Fibroblast of skin of left biceps (primary cell): ENCODE measurements at regions not wholly inside any gene's neighbourhood (a gene's known extent, or its start where the extent isn't known, plus 50 kb on each side); places are given as distances from the start of the nearest gene placed in this dataset.

Source experiments
- DNase-seq, 2 experiments: peaks; one replicate each; pipeline ENCODE4 v3.0.0-alpha.2; 2013; ENCODE audit warnings: low read depth in 2 of 2

GRCh38 chr3:40701016-40701588 lies 176.3 kb downstream of the ZNF621 start:
- no peak for DNase-seq

GRCh38 chr3:40704224-40704623 lies 179.5 kb downstream of the ZNF621 start:
- no peak for DNase-seq

GRCh38 chr3:40705663-40706062 lies 180.9 kb downstream of the ZNF621 start:
- no peak for DNase-seq

GRCh38 chr3:40713306-40713705 lies 188.5 kb downstream of the ZNF621 start:
- no peak for DNase-seq

- no peak for DNase-seq
Observed at GRCh38 chr3:40713795-40714194, 189.0 kb downstream of the ZNF621 start.

- DNase-seq: no peak
Observed at GRCh38 chr3:40714771-40715345, 190.1 kb downstream of the ZNF621 start.

- no peak for DNase-seq
Observed at GRCh38 chr3:40715551-40715950, 190.8 kb downstream of the ZNF621 start.

- DNase-seq: no peak
Observed at GRCh38 chr3:40717471-40717870, 192.7 kb downstream of the ZNF621 start.

GRCh38 chr3:40718209-40718608 lies 193.4 kb downstream of the ZNF621 start:
- no peak for DNase-seq

- DNase-seq: no peak
Observed at GRCh38 chr3:40718681-40719080, 193.9 kb downstream of the ZNF621 start.

- no peak for DNase-seq
Observed at GRCh38 chr3:40719660-40720287, 195.0 kb downstream of the ZNF621 start.

- DNase-seq: no peak
Observed at GRCh38 chr3:40720341-40720740, 195.6 kb downstream of the ZNF621 start.

GRCh38 chr3:40720863-40721262 lies 196.1 kb downstream of the ZNF621 start:
- DNase-seq: no peak

GRCh38 chr3:40723083-40723660 lies 198.4 kb downstream of the ZNF621 start:
- DNase-seq: no peak

- DNase-seq: no peak
Observed at GRCh38 chr3:40725031-40725430, 200.3 kb downstream of the ZNF621 start.

- no peak for DNase-seq
Observed at GRCh38 chr3:40731445-40731844, 206.7 kb downstream of the ZNF621 start.

- no peak for DNase-seq
Observed at GRCh38 chr3:40736943-40737342, 212.2 kb downstream of the ZNF621 start.

GRCh38 chr3:40737343-40737742 lies 212.6 kb downstream of the ZNF621 start:
- DNase-seq: no peak

GRCh38 chr3:40739971-40740370 lies 215.2 kb downstream of the ZNF621 start:
- DNase-seq: no peak

GRCh38 chr3:40741729-40742128 lies 217.0 kb downstream of the ZNF621 start:
- DNase-seq: no peak

GRCh38 chr3:40745381-40746106 lies 220.8 kb downstream of the ZNF621 start:
- no peak for DNase-seq

- DNase-seq: no peak
Observed at GRCh38 chr3:40751666-40752065, 226.9 kb downstream of the ZNF621 start.

- DNase-seq: no peak
Observed at GRCh38 chr3:40752492-40752891, 227.7 kb downstream of the ZNF621 start.
